Left ventricle myocardium inferior (tissue), 1 donor: ENCODE measurements at regions not wholly inside any gene's neighbourhood (a gene's known extent, or its start where the extent isn't known, plus 50 kb on each side); places are given as distances from the start of the nearest gene placed in this dataset.

ENCODE experiments used
- DNase-seq: peaks from one replicate; pipeline ENCODE4 v3.0.0-alpha.2; 2020
- H3K27ac ChIP-seq: fragments of 200-600 bp; replicated peaks from 2 replicates; pipeline ENCODE4 v1.8.0; 2021
- H3K27me3 ChIP-seq: fragments of 200-600 bp; 2 replicates; pipeline ENCODE4 v1.8.0; 2021; ENCODE audit warnings: low read depth
- H3K36me3 ChIP-seq: fragments of 200-600 bp; 2 replicates; pipeline ENCODE4 v1.8.0; 2021
- H3K4me1 ChIP-seq: fragments of 200-600 bp; 2 replicates; pipeline ENCODE4 v1.8.0; 2021
- H3K4me3 ChIP-seq: fragments of 200-600 bp; 2 replicates; pipeline ENCODE4 v1.8.0; 2021; ENCODE audit warnings: mild to moderate bottlenecking, moderate library complexity
- H3K9me3 ChIP-seq: fragments of 200-600 bp; replicated peaks from 2 replicates; pipeline ENCODE4 v1.8.0; 2021
- CTCF ChIP-seq: fragments of 200-600 bp; IDR thresholded peaks from 2 replicates; pipeline ENCODE4 v1.8.0; 2021; ENCODE audit warnings: antibody characterized with exemption, mild to moderate bottlenecking, borderline replicate concordance
- intact Hi-C: fragments of 100-400 bp; cut with micrococcal nuclease; formaldehyde crosslinking; loops from one replicate; pipeline ENCODE4 v1.11.0; 2022
- donor health status: DM: no; HTN: yes; CAD: no; lungs with severe emphysema.

- no peak for DNase-seq
- Histone ChIP-seq H3K4me3 (no peak overlapping the region), H3K36me3 (no peaks in the 10 kb centered on the region), H3K27ac (no peak overlapping the region), H3K27me3 (no peaks in the 10 kb centered on the region), H3K4me1 (peaks cover 8% of the 10 kb centered on the region), H3K9me3 (peaks cover 18% of the 10 kb centered on the region)
- TF ChIP-seq CTCF, result no peak
- intact Hi-C loops, result no loop called here
Observed at GRCh38 chr11:70486731-70487130, 88.4 kb downstream of the CTTN start.

DNA sequence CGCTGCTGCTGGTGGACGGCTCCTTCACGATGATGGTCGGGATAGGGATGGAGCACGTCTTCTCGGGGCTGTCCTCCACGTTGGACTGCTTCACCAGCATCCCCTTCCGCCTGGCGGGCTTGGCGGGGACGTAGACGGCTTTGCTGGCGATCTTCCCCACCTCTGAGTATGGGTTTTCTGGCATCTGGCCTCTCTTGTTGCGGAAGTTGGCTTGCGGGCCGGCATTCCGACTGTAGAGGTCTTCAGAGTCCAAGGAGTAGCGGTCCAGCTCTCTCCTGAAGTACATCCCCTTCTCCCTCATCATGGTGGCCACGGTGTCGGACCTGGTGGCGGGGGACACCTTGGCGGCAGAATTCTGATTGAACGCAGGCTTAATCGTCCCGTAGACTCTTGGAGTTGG, 88.8 kb downstream of the CTTN start:
- no peak for DNase-seq

GRCh38 chr11:70487756-70488155, 89.4 kb downstream of the CTTN start:
- intact Hi-C loops, result no loop called here
- peaks cover 6% of the 10 kb centered on the region for H3K4me1 ChIP-seq
- H3K27me3 ChIP-seq, result no peaks in the 10 kb centered on the region
- no peak for TF ChIP-seq CTCF
- H3K36me3 ChIP-seq, result no peaks in the 10 kb centered on the region
- H3K9me3 ChIP-seq, result peaks cover 21% of the 10 kb centered on the region
- peak; percentile 5 for DNase-seq
- H3K27ac ChIP-seq, result no peak overlapping the region
- no peak overlapping the region for H3K4me3 ChIP-seq

More for the DNA sequence above, 88.8 kb downstream of the CTTN start:
- no peaks in the 10 kb centered on the region for H3K27me3 ChIP-seq
- no peak for TF ChIP-seq CTCF
- no peak overlapping the region for H3K27ac ChIP-seq
- intact Hi-C loops, result no loop called here
- H3K9me3 ChIP-seq, result peaks cover 21% of the 10 kb centered on the region
- peaks cover 7% of the 10 kb centered on the region for H3K4me1 ChIP-seq
- no peaks in the 10 kb centered on the region for H3K36me3 ChIP-seq
- H3K4me3 ChIP-seq, result no peak overlapping the region

- peak; percentile 5 for DNase-seq
- H3K4me3 ChIP-seq, result no peak overlapping the region
- intact Hi-C loops, result no loop called here
- no peak overlapping the region for H3K27ac ChIP-seq
- peaks cover 21% of the 10 kb centered on the region for H3K9me3 ChIP-seq
- H3K36me3 ChIP-seq, result no peaks in the 10 kb centered on the region
- no peak for TF ChIP-seq CTCF
- peaks cover under 1% of the 10 kb centered on the region for H3K4me1 ChIP-seq
- H3K27me3 ChIP-seq, result no peaks in the 10 kb centered on the region
Observed at GRCh38 chr11:70488171-70488703, 89.9 kb downstream of the CTTN start.

GRCh38 chr11:70489276-70489675, 90.9 kb downstream of the CTTN start:
- H3K27ac ChIP-seq, result no peak overlapping the region
- no peak for TF ChIP-seq CTCF
- H3K27me3 ChIP-seq, result no peaks in the 10 kb centered on the region
- intact Hi-C loops, result no loop called here
- H3K4me1 ChIP-seq, result no peaks in the 10 kb centered on the region
- H3K9me3 ChIP-seq, result peaks cover 21% of the 10 kb centered on the region
- no peaks in the 10 kb centered on the region for H3K36me3 ChIP-seq
- peak; percentile 10 for DNase-seq
- no peak overlapping the region for H3K4me3 ChIP-seq
